T-helper 22 cell (primary cell): ENCODE measurements at regions not wholly inside any gene's neighbourhood (a gene's known extent, or its start where the extent isn't known, plus 50 kb on each side); places are given as distances from the start of the nearest gene placed in this dataset.

Experiments used
- DNase-seq: peaks from one replicate; pipeline ENCODE4 v3.0.0-alpha.2; 2020; ENCODE audit warnings: low read depth

GRCh38 chr12:98146487-98146886 lies 368.9 kb upstream of the TMPO start:
- no peak for DNase-seq

- DNase-seq = no peak
These were observed 366.1 kb upstream of the TMPO start for GRCh38 chr12:98149270-98149669.

- DNase-seq = no peak
These were observed 365.6 kb upstream of the TMPO start for GRCh38 chr12:98149691-98150210.

DNA sequence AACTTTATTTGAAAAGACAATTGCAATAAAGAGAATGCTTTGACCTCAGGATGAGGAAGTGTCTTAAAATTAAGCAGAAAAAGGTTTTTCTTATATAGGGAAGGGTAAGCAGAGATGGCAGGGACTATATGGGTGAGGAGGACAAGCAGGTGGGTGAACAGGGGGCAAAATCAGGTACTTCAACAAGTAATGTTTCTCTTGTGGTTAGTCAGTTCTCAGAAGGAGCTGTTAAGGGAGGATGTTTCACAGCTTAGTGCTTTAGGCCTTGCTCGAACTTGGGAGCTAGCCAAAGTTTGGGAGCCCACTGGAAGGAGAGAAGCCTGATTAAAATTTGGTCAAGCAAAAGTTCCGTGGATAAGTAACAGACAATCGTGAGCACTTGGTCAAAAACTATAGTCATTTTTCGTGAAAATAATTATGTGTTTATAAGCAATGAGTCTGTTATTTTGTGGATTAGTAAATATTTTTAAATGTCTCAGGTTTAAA lies 364.2 kb upstream of the TMPO start:
- DNase-seq = no peak

DNA sequence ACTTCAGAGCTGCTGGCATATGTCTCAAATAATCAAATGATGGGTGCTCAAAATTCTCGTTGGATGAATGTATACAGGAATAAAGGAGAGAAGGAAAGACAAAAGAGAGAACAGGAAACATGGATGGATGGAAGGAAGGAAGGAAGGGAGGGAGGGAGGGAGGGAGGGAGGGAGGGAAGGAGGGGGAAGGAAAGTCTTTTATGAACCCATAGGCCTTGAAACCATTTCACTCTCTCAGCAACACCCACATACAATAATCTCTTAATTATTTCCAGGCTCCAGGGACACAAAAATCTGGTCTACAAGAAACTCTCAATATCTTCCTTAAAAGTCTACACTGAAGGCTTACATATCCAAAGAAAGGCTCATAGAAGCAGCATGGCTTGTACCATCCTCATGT lies 363.4 kb upstream of the TMPO start:
- no peak for DNase-seq

GRCh38 chr12:98154850-98155249 lies 360.5 kb upstream of the TMPO start:
- no peak for DNase-seq

DNA sequence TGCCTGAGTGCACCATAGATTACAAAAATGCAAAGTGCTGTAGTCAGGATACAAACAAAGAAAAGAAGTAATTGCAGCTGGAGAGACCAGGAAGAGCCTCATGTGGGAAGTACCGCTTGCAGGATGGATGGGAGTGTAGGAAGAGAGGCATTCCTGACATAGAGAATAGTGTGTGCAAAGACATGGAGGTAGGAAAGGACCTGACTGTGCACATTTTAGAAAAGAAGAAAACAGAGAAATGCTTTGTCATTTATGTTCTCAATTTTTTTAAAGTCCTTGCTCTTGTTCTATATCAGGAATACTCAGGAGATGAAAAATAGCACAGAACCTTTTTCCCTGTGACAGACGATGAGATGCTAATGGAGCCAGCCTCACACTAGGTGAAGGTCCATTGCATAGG lies 358.7 kb upstream of the TMPO start:
- no peak for DNase-seq

- no peak for DNase-seq
These were observed 352.3 kb upstream of the TMPO start for GRCh38 chr12:98162906-98163678.

GRCh38 chr12:98172304-98172703 lies 343.1 kb upstream of the TMPO start:
- DNase-seq = no peak

GRCh38 chr12:98172801-98173200 lies 342.6 kb upstream of the TMPO start:
- DNase-seq = no peak

DNA sequence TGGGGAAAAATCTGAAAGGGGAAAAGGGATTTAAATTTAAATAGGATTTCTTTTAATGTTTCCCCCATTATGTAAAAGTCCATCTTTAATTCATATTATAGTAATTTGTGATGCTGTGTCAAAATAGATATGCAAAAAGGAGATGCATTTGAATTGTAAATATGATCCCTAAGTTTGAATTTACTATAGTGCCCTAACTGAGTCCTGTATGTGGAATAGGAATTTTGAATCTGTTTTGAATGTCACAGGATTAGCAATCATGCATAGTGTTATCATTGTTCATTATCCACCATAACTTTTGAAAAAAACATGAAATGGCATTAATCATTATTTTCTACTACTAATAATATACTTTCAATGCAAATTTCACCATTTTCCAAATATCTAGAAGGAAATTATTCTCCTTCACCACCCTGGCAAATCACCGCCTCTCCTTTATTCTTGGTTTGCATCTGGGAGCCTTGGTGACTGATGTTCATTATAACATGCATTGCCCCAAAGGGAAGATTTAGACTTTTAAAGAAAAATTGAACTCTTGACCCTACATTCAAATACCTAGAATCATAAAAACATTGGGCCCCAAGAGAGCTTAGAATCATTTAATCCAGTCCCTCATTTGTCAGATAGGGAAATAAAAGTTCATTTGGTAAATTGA lies 341.5 kb upstream of the TMPO start:
- DNase-seq = no peak

GRCh38 chr12:98174428-98174809 lies 341.0 kb upstream of the TMPO start:
- no peak for DNase-seq

DNA sequence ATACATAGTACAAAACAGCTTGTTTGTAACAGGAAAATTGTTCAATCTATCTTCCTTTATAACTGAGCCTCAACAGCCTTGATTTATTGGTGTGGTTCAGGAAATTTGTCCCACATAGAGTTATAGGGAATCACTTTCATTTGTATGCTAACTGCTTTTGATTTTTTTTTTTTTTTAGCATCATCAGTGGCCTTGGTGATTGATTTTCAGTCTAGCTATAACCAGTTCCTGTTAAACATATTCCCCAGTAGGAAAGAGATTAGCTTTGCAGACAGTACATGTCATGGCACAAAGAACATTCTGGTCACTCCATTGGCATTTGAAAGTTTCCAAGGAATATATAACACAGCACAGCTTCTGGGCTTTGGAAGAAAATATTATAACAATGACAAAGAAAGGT lies 337.3 kb upstream of the TMPO start:
- DNase-seq = no peak

GRCh38 chr12:98179151-98179550 lies 336.2 kb upstream of the TMPO start:
- no peak for DNase-seq

DNA sequence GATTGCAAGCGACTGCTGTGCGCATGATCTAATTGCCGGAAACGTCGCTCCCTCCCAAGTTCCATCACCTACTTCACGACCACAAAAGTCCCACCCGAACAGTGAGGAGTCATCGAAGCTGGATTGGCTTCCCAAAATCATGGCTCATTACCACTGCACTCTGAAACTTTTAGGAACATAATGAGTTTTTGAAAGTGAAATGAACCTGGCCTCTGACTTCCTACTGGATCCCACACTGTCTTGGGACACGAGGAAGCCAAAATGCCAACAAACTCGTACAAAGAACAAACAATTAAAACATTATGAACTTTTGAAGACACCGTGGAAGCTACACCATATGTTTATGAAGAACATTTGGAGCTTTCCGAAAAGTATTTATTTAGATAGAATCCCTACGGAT lies 334.8 kb upstream of the TMPO start:
- no peak for DNase-seq

DNA sequence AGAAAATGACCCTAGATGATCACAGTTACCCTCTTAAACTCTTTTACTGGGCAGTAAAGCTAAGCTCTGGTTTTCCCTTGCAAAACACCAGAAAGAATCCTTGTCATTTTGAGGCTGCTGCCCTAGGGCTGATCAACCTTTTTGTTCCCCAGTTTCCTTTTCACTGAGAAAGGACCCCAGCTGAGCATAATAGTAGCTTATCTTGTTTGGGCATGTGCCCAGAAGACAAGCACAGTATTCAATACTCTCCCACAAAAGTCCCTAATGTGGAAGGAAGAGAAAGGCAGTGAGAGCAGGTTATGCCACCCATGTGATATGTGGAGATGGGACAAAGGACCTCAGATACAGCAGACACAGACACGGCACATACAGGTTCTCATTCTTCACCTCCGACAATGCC lies 332.6 kb upstream of the TMPO start:
- no peak for DNase-seq

- no peak for DNase-seq
These were observed 329.8 kb upstream of the TMPO start for GRCh38 chr12:98185606-98186005.

GRCh38 chr12:98188650-98189077 lies 326.7 kb upstream of the TMPO start:
- no peak for DNase-seq

DNA sequence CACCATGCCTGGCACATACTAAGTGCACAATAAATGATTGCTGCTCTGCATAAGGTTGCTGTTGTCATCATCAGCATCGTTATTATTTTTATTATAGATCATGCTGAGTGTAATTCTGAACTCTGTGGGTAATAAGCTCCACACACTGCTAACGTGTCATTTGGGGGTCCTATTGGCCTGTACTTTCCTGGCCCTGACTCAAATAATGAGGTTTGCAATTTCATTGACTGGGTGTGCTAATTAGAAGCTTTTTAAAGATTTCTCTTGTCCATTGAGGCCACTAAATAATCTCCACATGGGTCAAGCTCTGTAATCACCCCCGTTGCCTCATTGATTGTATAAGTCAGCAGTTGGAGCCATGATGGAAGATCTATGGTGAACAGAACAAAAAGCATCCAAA lies 320.8 kb upstream of the TMPO start:
- DNase-seq = no peak

GRCh38 chr12:98198261-98198982 lies 317.0 kb upstream of the TMPO start:
- no peak for DNase-seq

- DNase-seq = no peak
These were observed 306.6 kb upstream of the TMPO start for GRCh38 chr12:98208816-98209215.

DNA sequence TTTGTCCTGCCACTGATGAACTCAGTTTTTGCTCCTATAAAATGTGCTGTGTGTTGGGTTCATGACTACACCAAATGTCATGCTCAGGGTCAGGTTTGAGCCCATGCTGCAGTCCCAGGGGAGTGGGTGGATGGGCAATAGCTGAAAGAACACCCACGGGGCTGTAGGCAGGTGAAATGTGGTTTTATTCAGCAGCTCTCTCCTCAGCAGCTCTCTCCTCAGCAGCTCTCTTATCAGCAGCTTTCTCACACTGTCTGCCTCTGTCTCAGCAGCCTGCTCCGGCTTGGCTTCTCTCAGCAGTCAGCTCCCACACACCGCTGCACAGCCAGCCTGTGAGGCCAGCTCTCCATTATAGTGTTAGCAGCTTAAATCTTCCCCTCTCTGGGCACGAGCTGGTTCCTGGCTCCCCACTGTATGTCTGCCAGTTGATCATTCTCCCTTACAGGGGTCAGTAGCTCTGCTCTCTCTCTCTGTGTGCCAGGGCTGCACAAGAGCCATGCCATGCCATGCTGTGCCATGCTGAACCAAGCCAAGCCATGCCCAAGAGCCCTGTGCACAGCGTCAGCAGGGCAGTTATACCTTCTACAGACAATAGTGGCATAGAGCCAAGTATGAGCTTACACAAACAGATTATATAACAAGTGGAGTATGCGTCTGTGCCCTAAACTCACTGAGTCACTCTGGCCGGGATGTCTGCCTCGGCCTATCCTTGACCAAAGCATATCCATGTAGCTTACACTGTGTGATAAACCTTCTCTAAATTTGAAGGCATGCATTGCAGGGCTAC lies 303.3 kb upstream of the TMPO start:
- no peak for DNase-seq
